Lung (tissue), 11 donors: ENCODE measurements at regions not wholly inside any gene's neighbourhood (a gene's known extent, or its start where the extent isn't known, plus 50 kb on each side); places are given as distances from the start of the nearest gene placed in this dataset.

Experiments
- ATAC-seq: fragments of 200-7000 bp; cut with Tn5 transposase; one replicate; pipeline ENCODE4 v1.9.1; 2020; ENCODE audit warnings: moderate number of reproducible peaks; ENCODE audit not compliant: insufficient read depth, low FRiP score
- DNase-seq, 3 donors: peaks; one replicate each; pipeline ENCODE4 v3.0.0-alpha.2; 2013 to 2017
- H3K27ac ChIP-seq, 2 donors: one replicate each; pipeline ENCODE4 v1.5.1; 2013; ENCODE audit warnings: mild to moderate bottlenecking in 2 of 2, moderate library complexity in 2 of 2, control low read depth in 1 of 2, inconsistent platforms in 1 of 2, low read depth in 1 of 2, low read length in 1 of 2
- H3K27me3 ChIP-seq, 3 donors: one replicate each; pipeline ENCODE4 v1.5.1; 2013; ENCODE audit warnings: low read length in 2 of 3; ENCODE audit not compliant: control insufficient read depth in 3 of 3, insufficient read depth in 3 of 3
- H3K36me3 ChIP-seq, 4 donors: one replicate each; pipeline ENCODE4 v1.5.1; 2013; ENCODE audit warnings: low read length in 4 of 4, mild to moderate bottlenecking in 1 of 4, moderate library complexity in 1 of 4; ENCODE audit not compliant: control insufficient read depth in 4 of 4, insufficient read depth in 4 of 4
- H3K4me1 ChIP-seq, 5 donors: one replicate each; pipeline ENCODE4 v1.5.1; 2013; ENCODE audit warnings: low read length in 5 of 5, mild to moderate bottlenecking in 2 of 5, moderate library complexity in 1 of 5; ENCODE audit not compliant: control insufficient read depth in 5 of 5, insufficient read depth in 5 of 5
- H3K4me3 ChIP-seq: one replicate; pipeline ENCODE4 v1.5.1; 2013; ENCODE audit warnings: mild to moderate bottlenecking, control low read depth, moderate library complexity
- H3K9ac ChIP-seq, 2 donors: one replicate each; pipeline ENCODE4 v1.5.1; 2013; ENCODE audit warnings: low read length in 2 of 2, control low read depth in 1 of 2; ENCODE audit not compliant: insufficient read depth in 1 of 2
- H3K9me3 ChIP-seq, 4 donors: one replicate each; pipeline ENCODE4 v1.5.1; 2013; ENCODE audit warnings: low read length in 3 of 4, mild to moderate bottlenecking in 1 of 4, moderate library complexity in 1 of 4; ENCODE audit not compliant: control insufficient read depth in 4 of 4, insufficient read depth in 3 of 4
- CTCF ChIP-seq: IDR thresholded peaks from 2 replicates; pipeline ENCODE4 v1.5.1; 2012; ENCODE audit warnings: mild to moderate bottlenecking; ENCODE audit errors: control extremely low read depth, extremely low read depth
- WGBS, 2 donors: extraction: QIAGEN DNeasy Blood & Tissue Kit; methylation state at CpG; one replicate each; pipeline ENCODE4 v1.1.7; 2013; 5-methylcytosine and 5-hydroxymethylcytosine counted together
- donor health status: control.
- donor health status: control.
- donor health status: Bipolar disorder and iron deficiency.
- donor health status: healthy.
- donor health status: DM: yes; HTN: yes; CAD: no.

GRCh38 chr15:69539345-69539744 is 86.7 kb downstream of the RPLP1 start:
- DNase-seq (no peak), ATAC-seq (no peak)
- Histone ChIP-seq H3K9me3 (peaks cover 0 to 3% (median 0%) of the 10 kb centered on the region in 4 donors), H3K27ac (no peak overlapping the region), H3K4me1 (peaks cover 0 to 10% (median 0%) of the 10 kb centered on the region in 5 donors), H3K27me3 (peaks cover 0 to 3% (median 0%) of the 10 kb centered on the region in 3 donors), H3K4me3 (no peak overlapping the region), H3K36me3 (no peaks in the 10 kb centered on the region), H3K9ac (no peak overlapping the region)
- TF ChIP-seq CTCF: no peak
- WGBS, 2 donors: 92 to 93% methylated on average over 11 of the region's 11 CpGs

- Histone ChIP-seq H3K4me1 (peaks cover 0 to 10% (median 0%) of the 10 kb centered on the region in 5 donors), H3K4me3 (no peak overlapping the region), H3K9me3 (peaks cover 0 to 3% (median 0%) of the 10 kb centered on the region in 4 donors), H3K9ac (no peak overlapping the region), H3K36me3 (no peaks in the 10 kb centered on the region), H3K27ac (no peak overlapping the region), H3K27me3 (peaks cover 0 to 3% (median 0%) of the 10 kb centered on the region in 3 donors)
- ATAC-seq (no peak), DNase-seq (no peak)
- 74 to 88% methylated on average over 9 of the region's 9 CpGs for WGBS, 2 donors
- no peak for TF ChIP-seq CTCF
Observed at GRCh38 chr15:69540622-69541021, 88.0 kb downstream of the RPLP1 start.

- DNase-seq (no peak), ATAC-seq (no peak)
- H3K27ac ChIP-seq: no peak overlapping the region
- peaks cover 0 to 3% (median 0%) of the 10 kb centered on the region in 3 donors for H3K27me3 ChIP-seq
- no peak overlapping the region for H3K4me3 ChIP-seq
- 92 to 93% methylated on average over 7 of the region's 7 CpGs for WGBS, 2 donors
- H3K9me3 ChIP-seq: peaks cover 0 to 3% (median 0%) of the 10 kb centered on the region in 4 donors
- H3K4me1 ChIP-seq: peaks cover 0 to 4% (median 0%) of the 10 kb centered on the region in 5 donors
- no peak for TF ChIP-seq CTCF
- H3K9ac ChIP-seq: no peak overlapping the region
- H3K36me3 ChIP-seq: no peaks in the 10 kb centered on the region
Observed at GRCh38 chr15:69542028-69542427, 89.4 kb downstream of the RPLP1 start.
